Prostate gland (tissue), 2 donors: ENCODE measurements at regions not wholly inside any gene's neighbourhood (a gene's known extent, or its start where the extent isn't known, plus 50 kb on each side); places are given as distances from the start of the nearest gene placed in this dataset.

Experiments
- DNase-seq: peaks from one replicate; pipeline ENCODE4 v3.0.0-alpha.2; 2019; ENCODE audit warnings: low spot score
- H3K27ac ChIP-seq, 2 donors: fragments of 200-600 bp; sonication (generic); 2 replicates each; pipeline ENCODE4 v1.5.1; 2017 to 2019
- H3K27me3 ChIP-seq: fragments of 200-600 bp; sonication (generic); replicated peaks from 2 replicates; pipeline ENCODE4 v1.5.1; 2019; ENCODE audit not compliant: insufficient read depth
- H3K36me3 ChIP-seq, 2 donors: fragments of 200-600 bp; sonication (generic); 1 replicate in 1 of 2; 2 replicates in 1 of 2; pipeline versions ENCODE4 v1.5.1 to v1.8.1; 2017 to 2019
- H3K4me1 ChIP-seq: fragments of 200-600 bp; sonication (generic); replicated peaks from 2 replicates; pipeline ENCODE4 v1.5.1; 2019
- H3K4me3 ChIP-seq, 2 donors: fragments of 200-600 bp; sonication (generic); 2 replicates each; pipeline ENCODE4 v1.5.1; 2017 to 2019
- H3K9me3 ChIP-seq: fragments of 200-600 bp; sonication (generic); 2 replicates; pipeline ENCODE4 v1.5.1; 2017
- CTCF ChIP-seq, 4 experiments: fragments of 200-600 bp in 2 of 4; fragments of 450-650 bp in 2 of 4; sonication (generic) in 2 of 4; IDR thresholded peaks; 1 replicate in 3 of 4; 2 replicates in 1 of 4; pipeline ENCODE4 v1.5.1; 2016 to 2019; ENCODE audit warnings: antibody characterized with exemption in 4 of 4, mild to moderate bottlenecking in 2 of 4, moderate library complexity in 2 of 4
- POLR2A ChIP-seq: fragments of 450-650 bp; IDR thresholded peaks from one replicate; pipeline ENCODE4 v1.6.1; 2016; ENCODE audit warnings: antibody characterized with exemption, mild to moderate bottlenecking
- POLR2AphosphoS5 ChIP-seq: sonication (generic); formaldehyde crosslinking; IDR thresholded peaks from one replicate; pipeline ENCODE4 v1.6.1; 2017; ENCODE audit warnings: antibody characterized with exemption
- WGBS: methylation state at CpG from one replicate; pipeline ENCODE4 v1.1.5; 2018; 5-methylcytosine and 5-hydroxymethylcytosine counted together
- intact Hi-C: fragments of 100-400 bp; cut with DNase I; formaldehyde crosslinking; loops from one replicate; pipeline ENCODE4 v1.14.2; 2022

GRCh38 chr15:77759896-77760592, 127.3 kb upstream of the LINGO1 start:
- no peaks in the 10 kb centered on the region for H3K36me3 ChIP-seq
- intact Hi-C loops = no loop called here
- H3K4me1 ChIP-seq = no peaks in the 10 kb centered on the region
- peaks cover 3% of the 10 kb centered on the region for H3K27me3 ChIP-seq
- no peak overlapping the region for H3K4me3 ChIP-seq
- no peaks in the 10 kb centered on the region for H3K9me3 ChIP-seq
- WGBS = 39% methylated on average over 14 of the region's 14 CpGs
- H3K27ac ChIP-seq = no peak overlapping the region
- DNase-seq = no peak
- TF ChIP-seq POLR2A (no peak), POLR2AphosphoS5 (no peak), CTCF (IDR thresholded peaks at IDR 0.05) (no peak)

- Histone ChIP-seq H3K4me3 (no peak overlapping the region), H3K27ac (no peak overlapping the region), H3K27me3 (no peaks in the 10 kb centered on the region), H3K9me3 (no peaks in the 10 kb centered on the region), H3K36me3 (no peaks in the 10 kb centered on the region), H3K4me1 (no peaks in the 10 kb centered on the region)
- DNase-seq = no peak
- intact Hi-C loops = no loop called here
- TF ChIP-seq POLR2AphosphoS5 (no peak), POLR2A (no peak), CTCF (IDR thresholded peaks at IDR 0.05) (no peak)
These were observed 121.2 kb upstream of the LINGO1 start for GRCh38 chr15:77753939-77754338.

- no peak for DNase-seq
- Histone ChIP-seq H3K4me3 (no peak overlapping the region), H3K4me1 (no peaks in the 10 kb centered on the region), H3K27me3 (no peaks in the 10 kb centered on the region), H3K9me3 (no peaks in the 10 kb centered on the region), H3K27ac (no peak overlapping the region), H3K36me3 (no peaks in the 10 kb centered on the region)
- no peak for TF ChIP-seq POLR2AphosphoS5
- no peak for TF ChIP-seq POLR2A
- no peak for TF ChIP-seq CTCF (IDR thresholded peaks at IDR 0.05)
- intact Hi-C loops = no loop called here
- 35% methylated on average over 9 of the region's 9 CpGs for WGBS
These were observed 120.7 kb upstream of the LINGO1 start for GRCh38 chr15:77753281-77753873.

GRCh38 chr15:77749998-77750540, 117.4 kb upstream of the LINGO1 start:
- 79% methylated on average over 15 of the region's 15 CpGs for WGBS
- intact Hi-C loops = no loop called here
- no peak for TF ChIP-seq POLR2AphosphoS5
- TF ChIP-seq CTCF (IDR thresholded peaks at IDR 0.05) = no peak
- no peak for TF ChIP-seq POLR2A
- Histone ChIP-seq H3K9me3 (no peaks in the 10 kb centered on the region), H3K27ac (no peak overlapping the region), H3K27me3 (no peaks in the 10 kb centered on the region), H3K4me3 (no peak overlapping the region), H3K36me3 (no peaks in the 10 kb centered on the region), H3K4me1 (no peaks in the 10 kb centered on the region)
- no peak for DNase-seq
